Spleen (tissue), 7 donors: ENCODE measurements at regions not wholly inside any gene's neighbourhood (a gene's known extent, or its start where the extent isn't known, plus 50 kb on each side); places are given as distances from the start of the nearest gene placed in this dataset.

ENCODE experiments used
- POLR2A ChIP-seq, 3 donors: fragments of 450-650 bp; IDR thresholded peaks; one replicate each; pipeline ENCODE4 v1.5.1; 2017; ENCODE audit warnings: antibody characterized with exemption in 3 of 3, mild to moderate bottlenecking in 1 of 3
- POLR2AphosphoS5 ChIP-seq, 3 donors: sonication (generic); formaldehyde crosslinking; IDR thresholded peaks; one replicate each; pipeline ENCODE4 v1.5.1; 2017; ENCODE audit warnings: antibody characterized with exemption in 3 of 3
- TF ChIP-seq, protein P1 (sequence below), 11 experiments: fragments of 200-600 bp in 7 of 11; fragments of 450-650 bp in 4 of 11; sonication (generic) in 4 of 11; IDR thresholded peaks in 8 of 11; conservative IDR thresholded peaks in 3 of 11; 1 replicate in 7 of 11; 2 replicates in 4 of 11; pipeline versions ENCODE4 v1.4.0 to v1.8.0; 2016 to 2021; ENCODE audit warnings: antibody characterized with exemption in 11 of 11, inconsistent platforms in 4 of 11, mild to moderate bottlenecking in 1 of 11
- donor health status: DM: no; HTN: no; CAD: no; lungs with moderate emphysema.
- donor health status: DM: no; HTN: no; CAD: no.
- donor health status: DM: no; HTN: no; CAD: no.

DNA sequence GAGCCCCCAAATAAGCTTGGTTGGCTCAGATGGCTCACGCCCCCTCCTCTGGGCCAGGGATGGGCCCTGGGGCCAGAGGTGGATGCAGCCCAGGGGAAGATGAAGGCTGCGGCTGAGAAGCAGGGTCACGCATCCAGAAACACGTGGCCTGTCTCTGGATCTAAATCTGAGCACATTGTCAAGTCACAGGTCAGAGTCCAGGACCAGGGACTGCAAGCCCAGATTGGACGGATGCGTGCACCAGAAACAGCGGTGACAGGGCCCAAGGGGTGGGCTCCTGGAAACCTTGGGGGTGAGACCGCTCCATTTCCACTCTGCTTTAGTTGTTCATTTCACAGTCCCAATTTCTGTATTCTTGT is 226.2 kb downstream of the ACKR3 start:
- TF ChIP-seq, protein P1, sequence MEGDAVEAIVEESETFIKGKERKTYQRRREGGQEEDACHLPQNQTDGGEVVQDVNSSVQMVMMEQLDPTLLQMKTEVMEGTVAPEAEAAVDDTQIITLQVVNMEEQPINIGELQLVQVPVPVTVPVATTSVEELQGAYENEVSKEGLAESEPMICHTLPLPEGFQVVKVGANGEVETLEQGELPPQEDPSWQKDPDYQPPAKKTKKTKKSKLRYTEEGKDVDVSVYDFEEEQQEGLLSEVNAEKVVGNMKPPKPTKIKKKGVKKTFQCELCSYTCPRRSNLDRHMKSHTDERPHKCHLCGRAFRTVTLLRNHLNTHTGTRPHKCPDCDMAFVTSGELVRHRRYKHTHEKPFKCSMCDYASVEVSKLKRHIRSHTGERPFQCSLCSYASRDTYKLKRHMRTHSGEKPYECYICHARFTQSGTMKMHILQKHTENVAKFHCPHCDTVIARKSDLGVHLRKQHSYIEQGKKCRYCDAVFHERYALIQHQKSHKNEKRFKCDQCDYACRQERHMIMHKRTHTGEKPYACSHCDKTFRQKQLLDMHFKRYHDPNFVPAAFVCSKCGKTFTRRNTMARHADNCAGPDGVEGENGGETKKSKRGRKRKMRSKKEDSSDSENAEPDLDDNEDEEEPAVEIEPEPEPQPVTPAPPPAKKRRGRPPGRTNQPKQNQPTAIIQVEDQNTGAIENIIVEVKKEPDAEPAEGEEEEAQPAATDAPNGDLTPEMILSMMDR (IDR thresholded peaks at IDR 0.05 in 8 of 11, conservative IDR thresholded peaks at IDR 0.05 in 3 of 11), result no peak
- TF ChIP-seq POLR2A (IDR thresholded peaks at IDR 0.05) (no peak), POLR2AphosphoS5 (IDR thresholded peaks at IDR 0.05) (no peak)
